Lung (tissue), 11 donors: ENCODE measurements at regions not wholly inside any gene's neighbourhood (a gene's known extent, or its start where the extent isn't known, plus 50 kb on each side); places are given as distances from the start of the nearest gene placed in this dataset.

Experiments
- ATAC-seq: fragments of 200-7000 bp; cut with Tn5 transposase; one replicate; pipeline ENCODE4 v1.9.1; 2020; ENCODE audit warnings: moderate number of reproducible peaks; ENCODE audit not compliant: insufficient read depth, low FRiP score
- DNase-seq, 3 donors: peaks; one replicate each; pipeline ENCODE4 v3.0.0-alpha.2; 2013 to 2017
- H3K27ac ChIP-seq, 2 donors: one replicate each; pipeline ENCODE4 v1.5.1; 2013; ENCODE audit warnings: mild to moderate bottlenecking in 2 of 2, moderate library complexity in 2 of 2, control low read depth in 1 of 2, inconsistent platforms in 1 of 2, low read depth in 1 of 2, low read length in 1 of 2
- H3K27me3 ChIP-seq, 3 donors: one replicate each; pipeline ENCODE4 v1.5.1; 2013; ENCODE audit warnings: low read length in 2 of 3; ENCODE audit not compliant: control insufficient read depth in 3 of 3, insufficient read depth in 3 of 3
- H3K36me3 ChIP-seq, 4 donors: one replicate each; pipeline ENCODE4 v1.5.1; 2013; ENCODE audit warnings: low read length in 4 of 4, mild to moderate bottlenecking in 1 of 4, moderate library complexity in 1 of 4; ENCODE audit not compliant: control insufficient read depth in 4 of 4, insufficient read depth in 4 of 4
- H3K4me1 ChIP-seq, 5 donors: one replicate each; pipeline ENCODE4 v1.5.1; 2013; ENCODE audit warnings: low read length in 5 of 5, mild to moderate bottlenecking in 2 of 5, moderate library complexity in 1 of 5; ENCODE audit not compliant: control insufficient read depth in 5 of 5, insufficient read depth in 5 of 5
- H3K4me3 ChIP-seq: one replicate; pipeline ENCODE4 v1.5.1; 2013; ENCODE audit warnings: mild to moderate bottlenecking, control low read depth, moderate library complexity
- H3K9ac ChIP-seq, 2 donors: one replicate each; pipeline ENCODE4 v1.5.1; 2013; ENCODE audit warnings: low read length in 2 of 2, control low read depth in 1 of 2; ENCODE audit not compliant: insufficient read depth in 1 of 2
- H3K9me3 ChIP-seq, 4 donors: one replicate each; pipeline ENCODE4 v1.5.1; 2013; ENCODE audit warnings: low read length in 3 of 4, mild to moderate bottlenecking in 1 of 4, moderate library complexity in 1 of 4; ENCODE audit not compliant: control insufficient read depth in 4 of 4, insufficient read depth in 3 of 4
- CTCF ChIP-seq: IDR thresholded peaks from 2 replicates; pipeline ENCODE4 v1.5.1; 2012; ENCODE audit warnings: mild to moderate bottlenecking; ENCODE audit errors: control extremely low read depth, extremely low read depth
- WGBS, 2 donors: extraction: QIAGEN DNeasy Blood & Tissue Kit; methylation state at CpG; one replicate each; pipeline ENCODE4 v1.1.7; 2013; 5-methylcytosine and 5-hydroxymethylcytosine counted together
- donor health status: control.
- donor health status: control.
- donor health status: Bipolar disorder and iron deficiency.
- donor health status: healthy.
- donor health status: DM: yes; HTN: yes; CAD: no.

- H3K36me3 ChIP-seq, result no peaks in the 10 kb centered on the region
- H3K4me3 ChIP-seq, result no peak overlapping the region
- peaks cover 0 to 11% (median 10%) of the 10 kb centered on the region in 5 donors for H3K4me1 ChIP-seq
- ATAC-seq, result no peak
- DNase-seq, result no peak
- H3K9me3 ChIP-seq, result no peaks in the 10 kb centered on the region
- no peaks in the 10 kb centered on the region for H3K27me3 ChIP-seq
- TF ChIP-seq CTCF, result no peak
- WGBS, 2 donors, result 90 to 96% methylated on average over 4 of the region's 4 CpGs
- no peak overlapping the region for H3K9ac ChIP-seq
- H3K27ac ChIP-seq, result no peak overlapping the region
Observed at GRCh38 chr15:70257047-70257446, 159.3 kb upstream of the TLE3 start.

DNA sequence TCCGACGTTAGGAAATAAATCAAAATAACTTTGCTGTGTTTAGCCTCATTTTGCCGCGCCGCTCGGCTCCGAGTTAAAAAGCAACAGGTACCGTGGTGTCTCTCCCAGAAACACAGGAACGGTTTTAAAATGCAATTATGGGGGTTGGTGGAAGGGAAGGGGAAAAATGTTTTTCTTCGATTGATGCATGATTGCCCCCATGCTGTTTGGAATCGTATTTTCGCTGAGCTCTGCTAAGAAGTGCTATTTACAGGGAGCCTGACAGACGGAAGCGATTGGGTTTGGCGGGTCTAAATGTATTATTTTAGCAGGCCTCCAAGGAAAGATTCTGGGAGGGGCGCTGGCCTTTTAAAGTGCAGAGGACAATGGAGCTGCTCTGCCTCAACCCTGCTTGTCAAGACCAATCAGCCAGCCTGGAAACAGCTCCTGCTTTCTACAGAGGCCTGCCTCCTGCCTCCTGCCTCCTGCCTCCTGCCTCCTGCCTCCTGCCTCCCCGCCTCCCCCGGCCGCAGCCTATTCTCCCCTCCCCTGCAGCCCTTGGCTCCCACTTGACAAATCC lies 156.7 kb upstream of the TLE3 start:
- Histone ChIP-seq H3K4me1 (peaks cover 0 to 21% (median 10%) of the 10 kb centered on the region in 5 donors), H3K27ac (no peak overlapping the region), H3K36me3 (no peaks in the 10 kb centered on the region), H3K9me3 (no peaks in the 10 kb centered on the region), H3K4me3 (no peak overlapping the region), H3K27me3 (no peaks in the 10 kb centered on the region), H3K9ac (no peak overlapping the region)
- no peak for TF ChIP-seq CTCF
- 89% methylated on average over 19 of the region's 19 CpGs for WGBS, 2 donors
- no peak for ATAC-seq
- DNase-seq, result peak in 2 of 3 donors; percentile 40 to 56

DNA sequence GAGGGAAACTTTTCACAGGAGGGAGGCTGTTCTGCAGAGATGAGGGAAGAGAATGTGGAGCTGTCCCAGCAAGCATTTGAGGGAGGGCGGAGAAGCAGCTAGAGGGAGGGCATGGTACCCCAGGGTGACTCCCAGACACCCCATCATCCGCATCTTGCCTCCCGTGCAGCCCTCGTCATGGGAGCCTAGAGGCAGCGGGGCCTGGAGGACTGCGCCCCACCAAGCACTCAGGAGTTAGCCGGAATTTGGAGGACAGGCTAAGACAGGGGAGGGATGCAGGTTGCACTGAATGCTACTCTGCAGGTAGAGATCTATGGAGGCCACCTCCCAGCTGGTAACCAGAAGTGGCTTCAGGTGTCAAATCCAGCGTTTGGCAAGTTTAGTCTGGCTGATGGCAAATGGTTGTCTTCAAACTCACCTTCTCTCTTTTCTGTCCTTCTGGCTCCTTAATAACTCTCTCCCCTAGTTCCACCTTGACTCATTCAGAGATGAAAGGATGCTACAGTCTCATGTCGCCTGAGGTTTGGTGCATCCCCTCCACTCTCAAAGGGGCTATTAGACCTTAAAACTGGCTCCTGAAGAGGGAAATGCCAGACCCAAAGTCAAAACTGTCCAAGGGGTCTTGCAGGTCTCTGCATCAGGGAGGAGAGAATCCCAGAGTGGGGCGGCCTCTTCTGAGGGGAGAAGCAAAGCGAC lies 155.9 kb upstream of the TLE3 start:
- WGBS, 2 donors, result 94 to 96% methylated on average over 11 of the region's 11 CpGs
- Histone ChIP-seq H3K27me3 (no peaks in the 10 kb centered on the region), H3K9me3 (no peaks in the 10 kb centered on the region), H3K36me3 (no peaks in the 10 kb centered on the region), H3K9ac (no peak overlapping the region), H3K27ac (no peak overlapping the region), H3K4me1 (peaks cover 0 to 16% (median 3%) of the 10 kb centered on the region in 5 donors), H3K4me3 (no peak overlapping the region)
- no peak for ATAC-seq
- DNase-seq, result no peak
- TF ChIP-seq CTCF, result no peak
